Uterus (tissue), 3 donors: ENCODE measurements at regions not wholly inside any gene's neighbourhood (a gene's known extent, or its start where the extent isn't known, plus 50 kb on each side); places are given as distances from the start of the nearest gene placed in this dataset.

Experiments used
- DNase-seq, 2 donors: peaks; one replicate each; pipeline ENCODE4 v3.0.0-alpha.2; 2019 to 2020
- H3K27ac ChIP-seq, 2 donors: fragments of 200-600 bp; sonication (generic); 1 replicate in 1 of 2; 2 replicates in 1 of 2; pipeline ENCODE4 v1.5.1; 2016 to 2018
- H3K27me3 ChIP-seq, 2 donors: fragments of 200-600 bp; sonication (generic); one replicate each; pipeline ENCODE4 v1.5.1; 2018 to 2019; ENCODE audit warnings: control low read depth in 1 of 2
- H3K36me3 ChIP-seq, 2 donors: fragments of 200-600 bp; sonication (generic); one replicate each; pipeline ENCODE4 v1.5.1; 2019; ENCODE audit warnings: control low read depth in 1 of 2
- H3K4me1 ChIP-seq, 2 donors: fragments of 200-600 bp; sonication (generic); one replicate each; pipeline ENCODE4 v1.5.1; 2018 to 2019; ENCODE audit warnings: control low read depth in 1 of 2
- H3K4me3 ChIP-seq, 2 donors: fragments of 200-600 bp; sonication (generic); 1 replicate in 1 of 2; 2 replicates in 1 of 2; pipeline ENCODE4 v1.5.1; 2018 to 2019; ENCODE audit warnings: mild to moderate bottlenecking in 1 of 2
- H3K9me3 ChIP-seq, 2 donors: fragments of 200-600 bp; sonication (generic); one replicate each; pipeline ENCODE4 v1.5.1; 2019; ENCODE audit warnings: control low read depth in 1 of 2
- CTCF ChIP-seq, 4 experiments: fragments of 200-600 bp in 2 of 4; fragments of 450-650 bp in 2 of 4; sonication (generic) in 2 of 4; IDR thresholded peaks; one replicate each; pipeline ENCODE4 v1.5.1; 2016 to 2019; ENCODE audit warnings: antibody characterized with exemption in 4 of 4, mild to moderate bottlenecking in 2 of 4, moderate library complexity in 1 of 4
- POLR2A ChIP-seq, 2 donors: fragments of 450-650 bp; IDR thresholded peaks; one replicate each; pipeline ENCODE4 v1.6.1; 2016; ENCODE audit warnings: antibody characterized with exemption in 2 of 2, mild to moderate bottlenecking in 1 of 2, moderate library complexity in 1 of 2
- intact Hi-C: fragments of 100-400 bp; cut with DNase I; formaldehyde crosslinking; loops from one replicate; pipeline ENCODE4 v1.15.1; 2023; ENCODE audit warnings: low total_unique reads
- donor health status: DM: yes; HTN: yes; CAD: no.

- H3K4me3 ChIP-seq = no peak overlapping the region
- H3K4me1 ChIP-seq = no peaks in the 10 kb centered on the region
- H3K36me3 ChIP-seq = no peaks in the 10 kb centered on the region
- no peak for DNase-seq
- peak overlapping the region in 1 of 2 donors; percentile 39 for H3K27ac ChIP-seq
- TF ChIP-seq POLR2A (IDR thresholded peaks at IDR 0.05) = no peak
- TF ChIP-seq CTCF (IDR thresholded peaks at IDR 0.05) = no peak
- intact Hi-C loops = no loop called here
- H3K9me3 ChIP-seq = no peaks in the 10 kb centered on the region
- H3K27me3 ChIP-seq = no peaks in the 10 kb centered on the region
Measured at GRCh38 chr20:6703047-6703446, 64.4 kb upstream of the BMP2 start.

- intact Hi-C loops = no loop called here
- H3K4me1 ChIP-seq = no peaks in the 10 kb centered on the region
- no peak overlapping the region for H3K4me3 ChIP-seq
- no peaks in the 10 kb centered on the region for H3K36me3 ChIP-seq
- H3K27ac ChIP-seq = no peak overlapping the region
- no peak for DNase-seq
- no peaks in the 10 kb centered on the region for H3K9me3 ChIP-seq
- H3K27me3 ChIP-seq = no peaks in the 10 kb centered on the region
- TF ChIP-seq POLR2A (IDR thresholded peaks at IDR 0.05) (no peak), CTCF (IDR thresholded peaks at IDR 0.05) (no peak)
Measured at GRCh38 chr20:6702144-6702543, 65.3 kb upstream of the BMP2 start.

GRCh38 chr20:6700563-6701329, 66.7 kb upstream of the BMP2 start:
- H3K36me3 ChIP-seq = no peaks in the 10 kb centered on the region
- no peaks in the 10 kb centered on the region for H3K27me3 ChIP-seq
- H3K27ac ChIP-seq = no peak overlapping the region
- no peaks in the 10 kb centered on the region for H3K4me1 ChIP-seq
- no peaks in the 10 kb centered on the region for H3K9me3 ChIP-seq
- intact Hi-C loops = no loop called here
- no peak overlapping the region for H3K4me3 ChIP-seq
- peak in 1 of 2 donors; percentile 15 for DNase-seq
- TF ChIP-seq CTCF (IDR thresholded peaks at IDR 0.05) (no peak), POLR2A (IDR thresholded peaks at IDR 0.05) (no peak)

GRCh38 chr20:6699921-6700562, 67.4 kb upstream of the BMP2 start:
- intact Hi-C loops = no loop called here
- no peak for DNase-seq
- Histone ChIP-seq H3K27me3 (no peaks in the 10 kb centered on the region), H3K36me3 (no peaks in the 10 kb centered on the region), H3K9me3 (no peaks in the 10 kb centered on the region), H3K4me3 (no peak overlapping the region), H3K27ac (no peak overlapping the region), H3K4me1 (no peaks in the 10 kb centered on the region)
- TF ChIP-seq POLR2A (IDR thresholded peaks at IDR 0.05) = no peak
- TF ChIP-seq CTCF (IDR thresholded peaks at IDR 0.05) = no peak

GRCh38 chr20:6698723-6699122, 68.8 kb upstream of the BMP2 start:
- H3K27ac ChIP-seq = no peak overlapping the region
- no peaks in the 10 kb centered on the region for H3K9me3 ChIP-seq
- intact Hi-C loops = no loop called here
- no peaks in the 10 kb centered on the region for H3K4me1 ChIP-seq
- TF ChIP-seq POLR2A (IDR thresholded peaks at IDR 0.05) (no peak), CTCF (IDR thresholded peaks at IDR 0.05) (no peak)
- no peak for DNase-seq
- H3K27me3 ChIP-seq = no peaks in the 10 kb centered on the region
- no peaks in the 10 kb centered on the region for H3K36me3 ChIP-seq
- no peak overlapping the region for H3K4me3 ChIP-seq
